ENCODE measurements at regions not wholly inside any gene's neighbourhood (a gene's known extent, or its start where the extent isn't known, plus 50 kb on each side); places are given as distances from the start of the nearest gene placed in this dataset.
"Not testable (repeated sequence)": the region's sequence is repeated elsewhere in the genome, so short reads cannot be mapped to it uniquely, and the experiment has no call there.

DNA sequence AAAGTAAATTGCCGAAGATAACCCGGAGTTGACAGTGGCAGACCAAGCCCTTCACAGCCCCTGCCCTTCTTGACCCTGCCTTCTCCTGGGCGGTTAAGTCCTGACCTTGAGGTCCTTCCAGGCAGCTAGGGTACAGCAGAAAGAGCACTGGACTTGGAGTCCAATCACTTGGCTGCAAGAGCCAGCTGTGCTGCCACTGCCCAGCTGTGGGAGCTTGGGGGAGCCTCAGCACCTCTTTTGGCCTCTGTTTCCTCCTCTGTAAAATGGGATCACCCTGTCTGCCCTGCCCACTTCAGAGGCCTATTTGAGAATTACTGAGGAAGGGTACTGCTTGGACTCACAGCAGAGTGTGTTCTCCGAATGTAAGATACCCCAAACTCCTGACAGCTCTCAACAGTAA lies 66.2 kb upstream of the SMAD6 start:
- DNase-seq: no peak

DNA sequence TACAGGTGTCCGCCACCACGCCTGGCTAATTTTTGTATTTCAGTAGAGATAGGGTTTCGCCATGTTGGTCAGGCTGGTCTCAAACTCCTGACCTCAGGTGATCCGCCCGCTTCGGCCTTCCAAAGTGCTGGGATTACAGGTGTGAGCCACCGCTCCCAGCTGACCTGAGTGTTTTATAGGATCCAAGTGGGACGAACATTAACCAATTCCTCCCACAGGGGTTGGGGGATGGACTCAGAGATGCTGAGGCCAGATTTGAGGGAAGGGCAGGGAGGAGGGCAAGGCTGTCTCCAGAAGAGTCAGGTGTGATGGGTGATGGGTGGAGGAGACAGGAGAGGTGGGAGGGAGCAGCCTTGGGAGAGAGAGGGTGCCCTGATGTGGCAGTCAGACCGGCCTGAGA lies 65.0 kb upstream of the SMAD6 start:
- not testable (repeated sequence) for DNase-seq

DNA sequence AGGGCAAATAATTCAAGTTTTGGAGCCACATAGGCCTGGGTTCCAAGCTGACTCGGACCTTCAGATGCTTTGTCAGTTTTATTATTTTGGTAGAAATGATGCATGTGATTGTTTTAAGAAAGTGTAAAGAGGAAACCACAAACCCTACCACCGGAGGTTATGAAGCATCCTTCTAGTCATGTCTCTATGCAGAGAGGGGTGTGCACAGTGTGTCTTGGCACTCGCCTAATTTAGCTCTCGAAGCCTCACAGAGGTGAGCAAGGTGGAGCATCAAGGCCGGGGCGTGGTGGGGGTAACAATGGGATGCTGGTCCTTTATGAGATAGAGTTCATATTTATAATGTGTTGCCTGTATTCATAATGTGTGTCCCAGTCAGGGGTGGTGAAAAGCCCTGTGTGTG lies 63.7 kb upstream of the SMAD6 start:
- no peak for DNase-seq

DNA sequence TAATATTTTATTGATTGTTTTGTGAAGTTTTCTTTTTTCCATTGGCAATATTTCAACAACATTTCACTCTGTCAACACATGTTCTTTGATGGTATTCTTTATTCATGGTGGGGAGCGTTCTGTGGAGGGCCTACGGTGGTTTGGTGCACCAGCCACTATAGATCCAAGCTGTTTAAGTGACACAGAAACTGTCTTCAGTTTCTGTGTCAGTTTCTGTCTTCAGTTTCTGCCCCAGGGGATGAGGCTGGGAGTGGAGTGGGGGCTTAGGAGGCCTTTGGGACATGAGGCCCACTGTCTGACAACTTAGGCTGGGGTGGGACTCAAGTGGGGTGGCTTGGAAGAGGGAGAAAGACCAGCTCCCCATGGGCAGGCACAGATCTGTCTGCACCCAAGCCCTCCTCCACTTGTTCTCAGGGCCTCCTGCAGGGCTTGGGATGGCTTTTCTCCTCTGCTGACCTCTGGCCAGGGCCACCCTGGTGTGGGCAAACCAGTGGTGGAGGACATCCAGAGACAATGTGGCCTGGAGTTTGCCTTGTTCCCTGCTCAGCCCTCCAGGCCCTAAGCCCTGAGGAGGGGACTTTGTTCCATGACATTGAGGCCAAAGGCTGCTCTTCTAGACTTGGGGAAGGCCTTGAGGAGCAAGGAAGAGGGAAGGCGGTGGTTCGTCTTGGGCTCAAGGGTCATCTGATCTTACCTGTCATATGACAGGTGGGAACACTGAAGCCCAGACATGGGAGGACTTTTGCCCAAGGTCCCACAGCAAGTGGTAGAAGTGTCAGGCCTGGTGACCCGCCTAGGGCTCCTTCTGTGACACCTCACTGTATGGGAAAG lies 60.3 kb upstream of the SMAD6 start:
- DNase-seq: no peak

DNA sequence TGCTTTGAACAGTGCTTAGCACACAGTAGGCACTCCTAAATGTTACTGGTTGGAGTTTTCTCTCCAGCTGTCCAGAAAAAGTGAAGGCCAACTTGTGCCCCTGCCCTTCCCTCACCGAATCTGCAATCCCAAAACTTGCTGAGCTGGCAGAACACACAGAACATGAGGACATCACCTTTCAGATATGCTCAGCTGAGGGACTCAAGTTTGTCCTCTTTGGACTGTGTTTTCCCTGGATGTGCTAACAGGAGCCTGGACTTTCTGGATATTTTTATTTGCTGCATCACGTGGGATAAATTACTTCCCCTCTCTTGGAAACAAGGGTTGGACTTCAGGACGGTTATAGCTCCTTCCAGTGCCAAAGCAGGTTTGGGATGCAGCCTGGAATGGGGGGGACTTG lies 59.5 kb upstream of the SMAD6 start:
- no peak for DNase-seq

DNA sequence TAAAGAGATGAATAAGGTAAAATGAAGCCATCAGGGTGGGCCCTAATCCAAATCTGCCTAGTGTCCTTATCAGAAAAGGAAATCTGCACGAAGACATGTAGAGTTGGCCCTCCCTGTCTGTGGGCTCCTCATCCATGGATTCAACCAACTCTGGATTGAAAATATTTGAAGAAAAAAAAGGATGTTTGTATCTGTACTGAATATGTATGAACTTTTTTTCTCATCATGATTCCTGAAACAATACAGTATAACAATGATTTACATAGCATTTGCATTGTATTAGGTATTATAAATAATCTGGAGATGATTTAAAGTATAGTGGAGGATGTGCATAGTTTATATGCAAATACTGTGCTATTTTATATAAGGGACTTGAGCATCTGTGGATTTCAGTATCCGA lies 59.0 kb upstream of the SMAD6 start:
- no peak for DNase-seq

DNA sequence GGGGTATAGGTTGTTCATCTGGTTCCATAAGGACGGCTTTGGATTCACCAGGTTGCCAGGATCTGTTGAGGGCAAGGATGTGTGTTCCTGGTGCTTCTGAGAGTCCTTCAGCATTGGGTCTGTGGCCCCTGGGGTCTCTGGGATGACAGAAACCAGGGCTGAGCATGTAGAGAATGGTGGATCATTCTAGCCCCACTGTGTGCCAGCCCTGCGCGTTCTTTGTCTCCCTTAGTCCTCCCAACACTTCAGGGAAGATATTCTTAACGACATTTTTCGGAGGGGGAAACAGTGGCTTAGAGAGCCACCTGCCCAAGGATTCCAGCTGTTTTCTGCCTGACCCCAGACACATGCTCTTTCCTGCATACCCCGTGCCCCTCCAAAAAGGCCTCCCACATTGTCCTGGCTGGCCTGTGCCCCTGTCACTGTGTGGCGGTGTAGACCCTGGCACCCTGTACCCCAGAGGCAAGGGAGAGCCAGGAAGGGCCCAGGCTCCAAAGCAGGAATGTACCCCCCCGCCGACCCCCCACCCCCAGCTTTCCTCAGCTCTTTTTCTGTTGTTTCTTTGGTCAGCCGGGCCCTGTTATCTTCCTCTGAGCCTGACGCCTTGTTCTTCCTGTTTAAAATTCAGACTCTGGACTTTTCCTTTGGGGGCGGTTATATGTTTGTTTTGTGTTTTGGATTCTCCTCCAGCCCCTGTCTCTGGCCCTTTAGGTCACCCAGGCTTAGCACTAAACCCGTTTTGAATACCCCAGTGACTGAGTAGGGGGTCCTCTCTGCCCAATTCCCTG lies 57.8 kb upstream of the SMAD6 start:
- no peak for DNase-seq

DNA sequence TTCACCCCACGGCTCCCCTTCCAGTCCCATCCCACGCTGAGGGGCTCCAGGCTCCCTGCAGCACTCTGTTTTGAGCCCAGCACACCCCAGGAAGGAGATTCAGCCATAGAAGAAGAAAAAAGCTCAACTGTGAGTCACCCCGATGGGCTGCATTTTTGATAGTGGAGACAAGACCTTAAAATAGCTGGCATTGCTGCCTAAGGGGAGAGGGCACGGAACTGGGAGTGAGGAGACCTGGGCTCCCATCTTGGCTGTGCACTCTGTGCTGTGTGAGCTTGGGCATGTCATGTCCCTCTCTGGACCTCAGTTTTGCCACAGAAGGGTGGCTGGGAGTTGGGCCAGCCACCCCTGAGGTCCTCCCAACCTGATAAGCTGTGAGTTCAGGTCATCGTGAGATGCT lies 57.2 kb upstream of the SMAD6 start:
- no peak for DNase-seq

DNA sequence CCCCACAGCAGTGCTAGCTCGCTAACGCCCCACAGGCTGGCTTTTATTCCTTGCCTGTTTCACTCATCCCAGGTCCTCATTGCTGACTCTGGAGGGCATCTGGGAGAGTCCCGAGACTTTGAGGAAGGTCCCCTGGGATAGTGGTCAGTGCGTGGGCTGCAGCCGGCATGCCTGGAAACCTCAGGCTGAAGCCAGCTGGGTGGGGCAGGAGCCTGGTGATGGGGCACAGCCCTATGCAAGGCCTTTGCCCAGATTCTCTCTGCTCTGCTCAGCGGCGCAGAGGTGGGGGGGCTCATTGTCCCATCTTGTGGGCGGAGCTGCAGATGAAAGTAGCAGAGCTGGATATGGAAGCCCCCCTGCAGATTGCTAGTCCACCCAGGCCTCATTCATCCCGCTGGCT lies 55.7 kb upstream of the SMAD6 start:
- no peak for DNase-seq

DNA sequence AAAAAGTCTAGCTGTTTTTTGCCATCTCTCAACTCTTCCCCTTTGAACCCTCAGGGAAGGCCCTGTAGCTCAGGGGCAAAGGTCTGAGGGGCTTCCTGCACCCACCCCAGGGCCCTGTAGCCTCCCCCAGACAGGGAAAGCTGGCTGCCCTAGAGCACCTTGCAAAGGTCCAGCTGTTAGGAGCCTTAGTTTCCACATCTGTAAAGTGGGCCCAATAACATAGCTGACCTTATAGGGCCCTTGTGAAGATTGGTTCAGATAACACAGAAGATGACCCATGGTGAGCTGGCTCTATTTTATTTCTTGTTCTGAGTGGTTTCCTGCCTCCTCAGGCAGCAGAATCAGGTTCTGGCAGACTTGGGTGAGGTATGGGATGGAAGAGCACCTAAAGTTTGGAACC lies 55.2 kb upstream of the SMAD6 start:
- no peak for DNase-seq

DNA sequence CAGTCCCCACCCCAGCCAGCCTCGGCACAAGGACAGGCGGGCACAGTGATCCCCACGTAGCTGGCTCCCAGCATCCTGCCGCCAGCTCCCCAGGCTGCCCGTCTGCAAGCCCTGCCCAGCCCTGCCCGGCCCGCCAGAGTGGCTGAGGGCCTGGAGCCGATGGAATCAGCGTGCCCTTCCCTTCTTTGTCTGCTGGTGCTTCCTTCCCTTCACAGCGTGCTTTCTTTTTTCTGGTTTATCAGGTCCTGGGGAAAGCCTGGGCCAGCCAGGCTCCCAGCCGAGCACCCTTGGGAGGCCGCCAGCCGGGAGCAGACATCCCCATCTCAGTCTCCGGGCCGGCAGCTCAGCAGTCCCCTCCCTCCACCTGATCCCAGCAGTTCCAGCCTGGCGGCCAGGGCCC lies 54.7 kb upstream of the SMAD6 start:
- DNase-seq: no peak

DNA sequence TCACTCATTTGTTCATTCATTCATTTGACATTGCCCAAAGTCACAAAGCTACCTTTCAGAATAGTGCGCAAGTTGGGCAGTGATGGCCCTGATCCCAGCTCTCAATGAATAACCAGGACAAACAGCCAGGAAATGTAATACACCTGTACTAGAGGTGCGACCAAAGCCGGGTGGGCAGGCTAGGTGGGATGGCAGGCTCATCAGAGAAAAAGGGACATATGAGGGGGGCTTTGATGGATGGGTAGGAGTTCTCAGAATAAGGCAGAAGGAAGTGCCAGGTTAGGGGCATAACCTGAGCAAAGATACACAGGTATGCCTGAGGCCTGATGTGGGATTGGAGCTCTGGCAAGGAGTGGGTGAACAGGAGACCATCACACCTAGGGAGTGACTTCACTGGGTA lies 53.4 kb upstream of the SMAD6 start:
- DNase-seq: no peak

DNA sequence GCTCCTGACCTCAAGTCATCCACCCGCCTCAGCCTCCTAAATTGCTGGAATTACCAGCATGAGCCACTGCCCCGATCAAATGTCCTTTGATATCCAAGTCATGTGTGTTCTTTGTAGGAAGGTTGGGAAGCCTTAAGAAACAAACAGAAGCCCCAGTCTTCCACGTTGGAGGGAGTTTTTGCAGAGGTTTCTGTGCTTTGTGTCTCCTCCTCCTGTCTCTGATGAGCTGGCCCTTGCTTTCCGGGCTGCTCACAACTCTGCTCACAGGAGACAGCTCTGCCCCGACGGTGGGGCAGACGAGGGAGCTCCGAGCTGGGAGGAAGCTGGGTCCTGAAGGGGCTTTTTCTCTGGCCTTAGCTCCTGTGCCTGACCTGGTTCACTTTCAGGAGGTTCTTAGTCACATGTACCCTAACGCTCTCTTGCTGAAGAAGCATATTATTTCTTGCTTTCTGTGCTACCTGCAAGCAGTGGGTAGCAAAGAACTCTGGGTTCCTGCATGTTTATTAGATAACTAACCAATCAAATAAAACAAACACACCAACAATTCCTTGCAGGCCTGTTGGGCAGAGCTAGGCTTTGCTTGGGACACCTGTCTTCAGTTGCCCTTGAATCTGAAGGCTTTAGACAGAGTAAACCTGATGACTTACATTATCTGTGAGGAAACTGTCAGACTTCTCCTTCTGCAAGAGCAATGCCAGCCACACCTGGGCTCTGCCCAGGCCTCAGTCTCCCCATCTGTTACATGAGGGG lies 52.6 kb upstream of the SMAD6 start:
- no peak for DNase-seq

DNA sequence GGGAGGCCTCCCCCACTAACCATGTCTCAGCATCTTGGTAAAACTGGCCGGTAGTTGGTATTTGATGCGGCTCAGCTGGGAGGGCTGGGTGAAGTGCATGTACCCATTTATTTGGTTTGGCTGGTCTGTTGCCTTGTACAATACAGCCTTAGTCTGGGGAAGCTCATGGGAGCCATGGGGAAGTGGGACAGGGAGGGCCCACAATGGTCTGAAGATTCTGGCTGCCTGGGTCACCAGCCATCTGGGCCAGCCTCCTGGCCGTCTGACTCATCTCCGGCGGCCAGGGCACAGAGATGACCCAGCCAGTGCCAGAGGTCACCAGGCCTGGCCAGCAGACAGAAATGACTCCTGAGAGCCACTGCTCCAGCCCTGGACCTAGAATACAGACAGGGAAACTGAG lies 51.6 kb upstream of the SMAD6 start:
- DNase-seq: no peak

DNA sequence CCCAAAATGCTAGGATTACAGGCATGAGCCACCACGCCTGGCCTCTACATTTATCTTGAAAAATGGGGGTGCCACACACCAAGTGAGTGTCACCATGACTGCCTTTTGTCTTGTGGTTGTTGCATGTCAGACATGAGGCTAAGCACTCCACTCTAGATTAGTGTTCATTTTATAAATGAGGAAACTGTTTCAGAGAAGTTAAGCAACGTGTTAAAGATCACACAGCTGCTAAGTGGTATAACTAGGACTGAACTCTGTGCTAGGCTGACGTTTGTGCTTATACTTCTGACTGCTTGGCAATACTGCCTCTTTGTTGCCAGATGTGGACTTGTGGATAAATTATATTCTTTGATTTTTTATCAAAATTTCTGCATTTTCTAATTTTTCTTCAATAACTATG lies 50.8 kb upstream of the SMAD6 start:
- DNase-seq: no peak

DNA sequence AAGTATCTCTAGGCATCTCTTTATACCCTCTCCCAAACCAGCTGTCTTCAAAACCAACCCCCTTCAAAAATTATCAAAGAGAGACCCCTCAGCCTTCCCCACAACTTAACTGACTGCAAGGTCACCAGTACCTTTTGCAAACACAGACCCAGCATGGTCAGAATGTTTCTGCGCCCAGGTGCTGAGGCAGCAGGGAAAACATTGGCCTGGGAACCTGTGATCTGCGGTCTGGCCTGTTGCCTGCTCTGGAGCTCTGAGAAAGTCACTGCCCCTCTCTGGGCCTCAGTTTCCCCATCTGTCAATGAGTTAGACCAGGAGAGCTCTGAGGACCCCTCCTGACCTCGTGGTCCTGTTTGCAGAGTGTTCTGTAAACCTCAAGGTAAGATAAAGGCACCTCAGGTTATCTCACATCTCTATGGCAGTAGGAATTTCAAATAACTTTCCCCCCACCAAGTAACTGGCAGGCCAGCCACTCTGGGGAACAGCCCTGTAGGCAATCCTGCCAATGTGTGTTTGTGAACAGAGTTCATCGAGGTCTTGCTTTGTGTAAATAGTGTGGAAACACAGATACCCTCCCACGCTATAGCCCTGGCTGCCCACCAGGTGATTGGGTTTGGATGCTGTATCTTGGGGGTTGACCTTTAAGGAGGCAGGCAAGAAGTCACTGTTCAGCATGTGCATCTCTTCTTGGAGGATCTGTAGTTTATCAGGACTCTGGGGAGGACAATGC lies 50.0 kb upstream of the SMAD6 start:
- DNase-seq: no peak
